Heart left ventricle (tissue), 16 donors: ENCODE measurements at regions not wholly inside any gene's neighbourhood (a gene's known extent, or its start where the extent isn't known, plus 50 kb on each side); places are given as distances from the start of the nearest gene placed in this dataset.

Experiments used
- ATAC-seq, 4 donors: fragments of 200-7000 bp; cut with Tn5 transposase; one replicate each; pipeline ENCODE4 v1.9.1; 2020 to 2022; ENCODE audit warnings: moderate library complexity in 4 of 4, mild to moderate bottlenecking in 3 of 4, moderate number of reproducible peaks in 1 of 4
- DNase-seq, 5 donors: peaks; one replicate each; pipeline ENCODE4 v3.0.0-alpha.2; 2020
- H3K27ac ChIP-seq, 12 donors: fragments of 200-600 bp; sonication (generic) in 4 of 12; one replicate each; pipeline versions ENCODE4 v1.5.0 to v1.8.0; 2016 to 2022; ENCODE audit warnings: mild to moderate bottlenecking in 2 of 12
- H3K27me3 ChIP-seq, 9 donors: fragments of 200-600 bp; sonication (generic) in 2 of 9; one replicate each; pipeline versions ENCODE4 v1.5.1 to v1.8.0; 2016 to 2022; ENCODE audit warnings: mild to moderate bottlenecking in 3 of 9
- H3K36me3 ChIP-seq, 9 donors: fragments of 200-600 bp; sonication (generic) in 2 of 9; one replicate each; pipeline versions ENCODE4 v1.5.0 to v1.8.0; 2018 to 2022; ENCODE audit warnings: mild to moderate bottlenecking in 2 of 9
- H3K4me1 ChIP-seq, 12 donors: fragments of 200-600 bp; sonication (generic) in 4 of 12; one replicate each; pipeline versions ENCODE4 v1.5.0 to v1.8.0; 2016 to 2022; ENCODE audit warnings: mild to moderate bottlenecking in 3 of 12
- H3K4me3 ChIP-seq, 12 donors: fragments of 200-600 bp; sonication (generic) in 4 of 12; one replicate each; pipeline versions ENCODE4 v1.5.0 to v1.8.0; 2017 to 2022; ENCODE audit warnings: mild to moderate bottlenecking in 9 of 12, moderate library complexity in 4 of 12
- H3K9me3 ChIP-seq, 12 donors: fragments of 200-600 bp; sonication (generic) in 4 of 12; one replicate each; pipeline versions ENCODE4 v1.5.0 to v1.8.0; 2016 to 2022; ENCODE audit warnings: mild to moderate bottlenecking in 1 of 12
- CTCF ChIP-seq, 12 donors: fragments of 200-600 bp; sonication (generic) in 4 of 12; IDR thresholded peaks; one replicate each; pipeline versions ENCODE4 v1.5.0 to v1.8.0; 2018 to 2022; ENCODE audit warnings: antibody characterized with exemption in 12 of 12, mild to moderate bottlenecking in 5 of 12
- POLR2A ChIP-seq, 2 donors: fragments of 450-650 bp; IDR thresholded peaks; one replicate each; pipeline ENCODE4 v1.6.1; 2017; ENCODE audit warnings: antibody characterized with exemption in 2 of 2, mild to moderate bottlenecking in 2 of 2, moderate library complexity in 2 of 2
- WGBS, 4 donors: extraction: QIAGEN DNeasy Blood & Tissue Kit in 2 of 4; methylation state at CpG; one replicate each; pipeline versions ENCODE4 v1.1.5 to v1.1.7; 2013 to 2018; 5-methylcytosine and 5-hydroxymethylcytosine counted together
- intact Hi-C, 10 donors: fragments of 100-400 bp; cut with DNase I; formaldehyde crosslinking; loops; one replicate each; pipeline versions ENCODE4 v1.11.1 to v1.14.2; 2022
- donor health status: ischemic (EF 13 %, LVEDD 7.1; RV severe dilation, severe dysfunction).
- donor health status: healthy with polysubstance abuse.
- donor health status: DM: no; HTN: yes; CAD: no.
- donor health status: DM: no; HTN: no; CAD: no.
- donor health status: ischemic (EF 25% LVEDD 6.9; RV normal size, moderate dysfunction).
- donor health status: ischemic (EF 25% LVEDD 5.7; RV mildly dilated, moderate dysfunction).
- donor health status: healthy.
- donor health status: DM: yes; HTN: yes; CAD: no.
- donor health status: ischemic (EF 35%, LVEDD 5.7; RV mildly dilated, moderate dysfunction).
- donor health status: nonischemic (EF 11% LVEDD 7.7; RV severe dilation, severe dysfunction).
- donor health status: DM: yes; HTN: yes; CAD: no.
- donor health status: PGD.
- donor health status: ischemic (EF 29% LVEDD 5.4; RV normal size, mild dysfunction).
- donor health status: nonischemic (EF 23%, LVEDD 6.1; RV moderate dilation, normal function).

GRCh38 chr9:109934136-109934856, 154.3 kb downstream of the PALM2AKAP2 start:
- DNase-seq (no peak), ATAC-seq (peak in 1 of 4 donors; percentile 16)
- intact Hi-C loops = no loop called here
- TF ChIP-seq POLR2A (IDR thresholded peaks at IDR 0.05) (no peak), CTCF (IDR thresholded peaks at IDR 0.05) (no peak)
- H3K4me3 ChIP-seq = no peak overlapping the region
- no peaks in the 10 kb centered on the region for H3K27me3 ChIP-seq
- peaks cover 0 to 13% (median 0%) of the 10 kb centered on the region in 12 donors for H3K4me1 ChIP-seq
- WGBS, 4 donors = 70 to 82% (median 76%) methylated on average over 5 of the region's 5 CpGs
- H3K27ac ChIP-seq = no peak overlapping the region
- H3K36me3 ChIP-seq = peaks cover 0 to 29% (median 4%) of the 10 kb centered on the region in 9 donors
- H3K9me3 ChIP-seq = no peaks in the 10 kb centered on the region

GRCh38 chr9:109934857-109935215, 154.8 kb downstream of the PALM2AKAP2 start:
- DNase-seq (peak in 1 of 5 donors; percentile 33), ATAC-seq (peak in 1 of 4 donors; percentile 50)
- Histone ChIP-seq H3K36me3 (peaks cover 0 to 28% (median 4%) of the 10 kb centered on the region in 9 donors), H3K4me3 (no peak overlapping the region), H3K27me3 (no peaks in the 10 kb centered on the region), H3K4me1 (peaks cover 0 to 13% (median 0%) of the 10 kb centered on the region in 12 donors), H3K9me3 (no peaks in the 10 kb centered on the region), H3K27ac (peak overlapping the region in 1 of 12 donors; percentile 16)
- intact Hi-C loops = no loop called here
- no peak for TF ChIP-seq POLR2A (IDR thresholded peaks at IDR 0.05)
- no peak for TF ChIP-seq CTCF (IDR thresholded peaks at IDR 0.05)
- 74 to 80% (median 76%) methylated on average over 4 of the region's 4 CpGs for WGBS, 4 donors

GRCh38 chr9:109935406-109936087, 155.5 kb downstream of the PALM2AKAP2 start:
- intact Hi-C loops = no loop called here
- 94 to 96% (median 95%) methylated on average over 1 of the region's 1 CpG for WGBS, 4 donors
- Histone ChIP-seq H3K9me3 (no peaks in the 10 kb centered on the region), H3K27me3 (no peaks in the 10 kb centered on the region), H3K4me1 (peaks cover 0 to 13% (median 0%) of the 10 kb centered on the region in 12 donors), H3K27ac (peak overlapping the region in 1 of 12 donors; percentile 16), H3K4me3 (no peak overlapping the region), H3K36me3 (peaks cover 0 to 28% (median 4%) of the 10 kb centered on the region in 9 donors)
- ATAC-seq (no peak), DNase-seq (no peak)
- TF ChIP-seq CTCF (IDR thresholded peaks at IDR 0.05) (no peak), POLR2A (IDR thresholded peaks at IDR 0.05) (no peak)

- ATAC-seq = no peak
- TF ChIP-seq POLR2A (IDR thresholded peaks at IDR 0.05) (no peak), CTCF (IDR thresholded peaks at IDR 0.05) (no peak)
- WGBS, 4 donors = 83 to 92% (median 90%) methylated on average over 3 of the region's 3 CpGs
These were observed 158.0 kb downstream of the PALM2AKAP2 start for GRCh38 chr9:109937861-109938453.

More at GRCh38 chr9:109937861-109938453, 158.0 kb downstream of the PALM2AKAP2 start:
- DNase-seq = no peak
- Histone ChIP-seq H3K27me3 (no peaks in the 10 kb centered on the region), H3K4me3 (no peak overlapping the region), H3K36me3 (peaks cover 0 to 17% (median 0%) of the 10 kb centered on the region in 9 donors), H3K4me1 (peaks cover 0 to 21% (median 0%) of the 10 kb centered on the region in 12 donors), H3K27ac (no peak overlapping the region), H3K9me3 (no peaks in the 10 kb centered on the region)
- intact Hi-C loops = no loop called here
